ENCODE measurements at regions not wholly inside any gene's neighbourhood (a gene's known extent, or its start where the extent isn't known, plus 50 kb on each side); places are given as distances from the start of the nearest gene placed in this dataset.

- no peak for DNase-seq (ENCODE audit: low read depth)
Measured at GRCh38 chr5:39605145-39605544, 180.4 kb upstream of the DAB2 start.

GRCh38 chr5:39604491-39604890 is 179.7 kb upstream of the DAB2 start:
- no peak for DNase-seq (ENCODE audit: low read depth)

- no peak for DNase-seq (ENCODE audit: low read depth)
Measured at GRCh38 chr5:39599721-39600431, 175.1 kb upstream of the DAB2 start.

DNA sequence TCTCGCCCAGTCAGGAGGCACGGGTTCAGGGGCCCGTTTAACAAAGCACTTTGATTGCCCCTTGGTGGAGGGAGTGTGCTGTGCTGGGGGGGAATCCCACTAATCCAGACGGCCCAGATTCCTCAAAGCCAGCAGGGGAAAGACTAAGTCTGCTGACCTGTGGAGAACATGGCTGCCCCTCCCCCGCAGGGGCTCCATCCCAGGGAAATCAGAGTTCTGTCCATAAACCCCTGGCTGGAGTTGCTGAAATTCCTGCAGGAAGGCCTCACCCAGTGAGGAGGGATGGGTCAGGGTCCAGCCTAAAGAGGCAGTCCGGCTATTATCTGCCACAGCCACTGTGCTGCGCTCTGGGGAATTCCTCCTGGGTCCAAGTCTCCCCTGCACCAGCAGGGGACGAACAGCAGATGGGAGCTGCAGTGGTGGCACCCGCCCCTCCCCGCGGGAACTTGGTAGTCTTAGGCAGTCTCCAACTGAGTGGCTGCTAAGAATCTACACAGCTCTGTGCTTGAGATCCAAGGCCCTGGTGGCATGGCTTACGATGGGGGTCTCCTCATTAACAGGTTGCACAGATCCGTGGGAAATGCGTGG is 174.0 kb upstream of the DAB2 start:
- no peak for DNase-seq (ENCODE audit: low read depth)

DNA sequence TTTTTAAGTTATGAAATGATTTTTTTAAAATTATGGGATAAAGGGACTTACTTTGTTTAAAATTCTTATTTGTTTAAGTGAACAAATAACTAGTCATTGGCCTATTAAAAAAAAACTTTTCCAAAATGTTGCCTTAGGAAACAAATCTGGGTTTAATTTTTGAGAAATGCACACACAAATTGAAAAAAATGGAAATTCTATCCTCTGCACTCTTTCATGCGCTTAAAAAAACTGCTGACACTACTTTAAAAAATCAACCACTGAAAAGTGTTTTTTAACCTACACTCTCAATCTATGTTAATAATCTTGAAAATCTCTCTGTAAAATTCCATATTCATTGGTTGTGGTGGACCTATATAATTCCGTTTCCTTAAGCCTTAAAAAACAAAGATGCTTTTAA is 163.4 kb upstream of the DAB2 start:
- no peak for DNase-seq (ENCODE audit: low read depth)

- DNase-seq (ENCODE audit: low read depth), result no peak
Measured at GRCh38 chr5:39587675-39588074, 162.9 kb upstream of the DAB2 start.

- DNase-seq (ENCODE audit: low read depth), result no peak
Measured at GRCh38 chr5:39586185-39586584, 161.4 kb upstream of the DAB2 start.

DNA sequence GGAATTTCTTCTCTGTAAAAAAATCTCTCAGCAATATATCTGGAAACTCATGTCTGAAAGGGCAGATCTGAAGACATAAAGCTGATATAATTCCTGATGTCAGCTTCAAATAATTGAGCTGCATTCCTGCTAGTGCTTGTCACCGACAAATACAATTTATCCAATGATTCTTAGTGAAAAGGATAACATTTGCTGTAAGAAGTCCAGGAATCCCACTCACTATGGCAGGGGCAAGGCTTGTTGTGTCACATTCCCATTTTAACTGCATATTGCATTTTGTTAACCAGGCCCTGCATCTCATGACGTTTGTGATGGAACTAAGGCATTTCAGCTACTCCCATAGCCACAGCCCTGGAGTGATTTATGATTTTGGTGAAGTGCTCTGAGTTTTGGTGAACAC is 160.1 kb upstream of the DAB2 start:
- DNase-seq (ENCODE audit: low read depth), result no peak

GRCh38 chr5:39580702-39581453 is 156.1 kb upstream of the DAB2 start:
- DNase-seq (ENCODE audit: low read depth), result no peak

DNA sequence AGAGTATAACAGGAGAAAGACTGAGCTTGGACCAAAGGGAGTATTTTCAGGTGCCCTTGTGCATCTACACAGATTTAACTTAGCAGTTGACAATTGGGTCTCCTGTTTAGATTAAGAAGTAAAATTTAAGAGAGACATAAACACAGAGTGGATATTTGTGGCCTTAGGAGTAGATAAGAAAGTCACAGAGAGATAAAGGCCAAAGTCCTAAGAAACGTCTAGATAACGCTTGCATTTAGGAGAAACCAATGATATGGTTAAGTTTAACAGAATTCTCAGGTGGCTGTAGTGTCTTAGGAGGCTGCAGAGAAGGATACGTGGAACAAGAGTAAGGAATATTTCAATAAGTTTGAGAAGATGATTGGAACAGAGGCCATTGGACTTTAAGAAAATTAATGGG is 155.0 kb upstream of the DAB2 start:
- no peak for DNase-seq (ENCODE audit: low read depth)

DNA sequence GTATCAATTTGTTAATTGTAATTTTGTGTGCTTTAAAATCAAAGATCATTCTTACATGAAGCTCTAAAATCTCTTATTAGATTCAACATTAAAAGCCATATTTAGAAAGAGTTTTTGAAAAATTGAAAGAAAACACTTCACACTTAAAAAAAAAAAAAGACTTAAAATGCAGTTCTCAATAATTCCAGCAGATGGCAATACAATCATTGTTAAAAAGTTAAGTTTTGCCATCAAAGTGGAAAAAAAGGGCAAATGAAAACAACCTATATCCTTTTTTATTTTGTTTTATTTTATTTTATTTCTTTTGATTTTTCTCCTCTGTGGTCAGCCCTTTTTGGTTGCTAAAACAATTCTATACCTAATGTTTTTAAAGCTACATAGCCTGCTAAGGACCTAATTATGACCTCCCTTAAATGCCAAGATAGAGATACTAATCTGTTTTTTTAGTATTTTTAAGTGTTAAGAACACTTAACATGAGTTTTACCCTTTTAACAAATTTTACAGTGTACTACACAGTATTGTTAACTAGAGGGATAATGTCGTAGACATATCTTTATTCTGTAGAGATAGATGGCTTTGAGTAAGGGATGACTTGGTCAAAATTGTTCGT is 154.2 kb upstream of the DAB2 start:
- no peak for DNase-seq (ENCODE audit: low read depth)

- DNase-seq (ENCODE audit: low read depth), result no peak
Measured at GRCh38 chr5:39577529-39577928, 152.7 kb upstream of the DAB2 start.

DNA sequence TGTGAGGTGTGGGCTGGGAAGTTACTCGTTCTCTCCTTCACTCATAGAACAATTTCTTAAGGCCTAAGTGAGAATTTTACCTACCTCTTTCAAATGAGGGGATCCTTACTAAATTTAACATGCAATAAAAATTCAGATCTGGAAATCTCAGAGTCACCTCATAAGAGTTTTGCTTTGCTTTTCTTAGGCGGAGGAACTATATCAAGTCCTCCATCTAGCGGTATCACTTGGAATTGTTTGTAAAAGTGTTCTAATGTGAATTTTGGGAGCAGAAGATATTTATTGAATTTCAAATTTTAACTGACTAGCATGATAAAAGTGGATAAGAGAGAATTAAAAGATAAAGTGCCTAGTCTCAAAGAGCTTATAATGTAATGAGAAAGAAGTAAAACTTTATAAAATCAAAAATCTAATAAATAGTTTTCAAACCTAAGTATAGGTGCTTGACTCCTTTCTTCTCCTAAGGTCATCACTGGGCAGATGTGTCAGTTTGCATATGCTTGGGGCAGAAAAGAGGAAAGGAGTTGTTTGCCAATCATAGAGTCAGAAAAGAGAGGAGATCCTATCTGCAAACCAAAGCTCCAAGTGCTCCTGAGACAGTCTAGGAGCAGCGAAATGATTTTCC is 145.7 kb upstream of the DAB2 start:
- no peak for DNase-seq (ENCODE audit: low read depth)

GRCh38 chr5:39569857-39570256 is 145.1 kb upstream of the DAB2 start:
- no peak for DNase-seq (ENCODE audit: low read depth)

GRCh38 chr5:39566891-39567290 is 142.1 kb upstream of the DAB2 start:
- no peak for DNase-seq (ENCODE audit: low read depth)

- no peak for DNase-seq (ENCODE audit: low read depth)
Measured at GRCh38 chr5:39566029-39566428, 141.2 kb upstream of the DAB2 start.

DNA sequence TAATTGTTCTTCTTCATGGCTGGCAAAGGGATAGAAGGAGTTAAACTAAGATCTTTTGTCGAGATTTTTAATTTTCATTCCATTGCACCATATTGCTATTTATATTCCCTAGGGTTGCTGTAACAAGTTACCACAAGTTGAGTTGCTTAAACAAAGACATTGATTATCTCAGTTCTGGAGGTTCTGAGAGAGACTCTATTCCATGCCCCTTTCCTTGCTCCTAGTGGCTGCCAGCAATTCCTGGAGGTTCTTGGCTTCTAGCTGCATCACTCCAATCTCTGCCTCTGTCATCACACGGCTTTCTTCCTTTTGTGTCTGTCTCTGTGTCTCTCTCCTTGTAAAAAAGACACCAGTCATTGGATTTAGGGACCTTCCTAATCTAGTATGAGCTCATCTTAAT is 136.6 kb upstream of the DAB2 start:
- no peak for DNase-seq (ENCODE audit: low read depth)

GRCh38 chr5:39560726-39561125 is 135.9 kb upstream of the DAB2 start:
- DNase-seq (ENCODE audit: low read depth), result no peak

DNA sequence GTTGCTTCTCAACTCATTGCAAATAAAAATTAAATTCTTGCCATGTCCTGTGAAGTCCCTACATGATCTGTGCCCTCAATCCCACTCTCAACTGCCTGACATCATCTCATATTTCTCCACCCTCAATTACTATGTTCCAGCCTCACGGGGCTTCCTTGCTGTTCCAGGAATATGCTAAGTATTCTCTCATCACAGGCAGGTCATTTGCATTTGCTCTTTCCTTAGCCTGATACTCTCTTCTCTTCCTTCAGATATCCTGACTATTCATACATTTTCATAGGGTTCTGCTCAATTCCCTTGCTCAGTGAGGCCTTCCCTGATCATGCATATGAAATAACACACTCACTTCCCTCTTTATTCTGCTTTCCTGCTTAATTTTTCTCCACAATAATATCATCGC is 135.1 kb upstream of the DAB2 start:
- no peak for DNase-seq (ENCODE audit: low read depth)

GRCh38 chr5:39558541-39558940 is 133.8 kb upstream of the DAB2 start:
- no peak for DNase-seq (ENCODE audit: low read depth)

DNA sequence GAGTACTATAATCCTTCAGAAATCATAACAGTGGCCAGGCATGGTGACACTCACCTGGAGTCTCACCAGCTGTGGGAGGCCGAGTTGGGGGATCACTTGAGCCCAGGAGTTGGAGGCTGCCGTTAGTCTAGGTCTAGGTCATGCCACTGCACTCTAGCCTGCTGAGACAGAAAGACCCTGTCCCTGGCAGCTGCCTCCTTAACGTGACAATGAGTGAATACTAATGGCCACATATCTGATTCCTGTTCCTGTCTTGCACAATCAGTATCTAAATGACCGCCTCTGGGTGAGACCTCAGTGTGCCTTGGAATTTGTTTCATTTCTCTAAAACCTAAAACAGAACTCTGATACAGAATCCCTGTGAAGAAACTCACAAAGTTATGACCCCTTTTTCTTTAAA is 131.0 kb upstream of the DAB2 start:
- no peak for DNase-seq (ENCODE audit: low read depth)

GRCh38 chr5:39547553-39548154 is 122.9 kb upstream of the DAB2 start:
- DNase-seq (ENCODE audit: low read depth), result no peak

All from CMK (cell line).